Right ventricle myocardium superior (tissue), 1 donor: ENCODE measurements at regions not wholly inside any gene's neighbourhood (a gene's known extent, or its start where the extent isn't known, plus 50 kb on each side); places are given as distances from the start of the nearest gene placed in this dataset.
A peak's percentile ranks its signal among the peaks of the same experiment; 100 is the strongest.
"Not testable (repeated sequence)": the region's sequence is repeated elsewhere in the genome, so short reads cannot be mapped to it uniquely, and the experiment has no call there.

ENCODE experiments used
- ATAC-seq: fragments of 200-7000 bp; cut with Tn5 transposase; one replicate; pipeline ENCODE4 v1.9.1; 2020; ENCODE audit warnings: mild to moderate bottlenecking; ENCODE audit not compliant: poor library complexity
- DNase-seq: peaks from one replicate; pipeline ENCODE4 v3.0.0-alpha.2; 2020
- intact Hi-C: fragments of 100-400 bp; cut with DNase I; formaldehyde crosslinking; loops from one replicate; pipeline ENCODE4 v1.11.2; 2022
- donor health status: DM: no; HTN: yes; CAD: no; lungs with severe emphysema.

DNA sequence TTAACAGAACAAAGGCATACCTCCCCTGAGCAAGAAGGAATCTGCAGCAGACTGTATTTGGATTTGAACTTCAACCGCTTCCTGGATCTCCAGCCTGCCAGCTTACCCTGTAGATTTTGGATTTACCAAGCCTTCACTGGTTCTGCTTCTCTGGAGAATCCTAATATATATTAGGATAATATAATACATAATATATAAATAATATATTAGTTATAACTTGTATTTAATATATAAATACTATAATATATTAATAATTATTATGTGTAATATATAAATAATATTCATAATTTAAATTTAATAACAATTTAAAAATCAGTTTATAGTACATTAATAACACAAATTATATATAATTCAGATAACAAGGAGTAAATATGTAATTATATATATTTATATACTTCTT is 121.4 kb downstream of the COX18 start:
- ATAC-seq: no peak
- DNase-seq: no peak
- intact Hi-C loops: no loop called here

DNA sequence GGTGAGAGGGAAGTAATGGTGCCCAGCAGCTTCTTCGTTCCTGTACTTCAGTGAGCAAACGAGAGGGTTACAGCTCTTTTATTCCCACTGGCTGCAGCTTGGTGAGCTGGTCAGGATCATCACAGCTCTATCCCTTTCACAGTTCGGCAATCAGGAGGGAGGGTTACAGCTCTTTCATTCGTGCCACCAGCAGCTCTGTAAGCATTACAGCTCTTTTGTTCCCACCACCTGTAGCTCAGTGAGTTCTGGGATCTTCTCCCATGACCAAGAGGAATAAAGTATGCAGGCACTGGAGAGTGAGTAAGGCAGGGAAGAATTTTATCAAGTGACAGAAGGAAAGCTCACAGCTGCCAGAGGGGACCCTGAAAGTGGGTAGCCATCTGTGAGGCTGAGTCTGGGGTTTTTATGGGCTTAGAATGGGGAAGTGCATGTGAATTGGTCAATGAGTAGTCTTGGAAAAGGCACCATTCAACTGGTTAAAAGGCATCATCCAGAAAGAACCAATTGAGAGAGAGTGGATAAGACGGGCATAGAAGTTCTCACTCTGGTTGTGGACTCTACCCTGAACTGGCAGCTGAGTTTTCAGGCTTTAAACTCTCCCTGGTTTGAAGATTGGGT is 123.7 kb downstream of the COX18 start:
- ATAC-seq (no peak), DNase-seq (no peak)
- intact Hi-C loops: no loop called here

DNA sequence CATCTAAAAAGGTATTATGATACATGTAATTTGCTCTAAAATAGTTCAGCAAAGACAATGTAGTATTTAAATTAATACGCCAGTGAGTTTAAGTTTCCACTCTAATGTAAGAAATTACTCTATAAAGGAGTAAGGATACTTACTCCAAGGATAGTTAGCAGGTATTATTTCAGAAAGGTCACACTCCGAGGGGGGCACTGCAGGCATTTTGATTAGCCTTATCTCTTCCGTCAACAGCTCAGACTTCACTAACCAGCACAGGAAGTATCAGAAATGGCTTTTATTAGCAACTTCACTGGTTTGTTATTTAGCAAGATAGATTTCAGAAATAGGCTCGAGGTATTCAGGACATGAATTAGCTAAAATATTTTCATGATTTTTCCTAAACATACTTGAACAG is 127.0 kb downstream of the COX18 start:
- no peak for DNase-seq
- no peak for ATAC-seq
- intact Hi-C loops: no loop called here

DNA sequence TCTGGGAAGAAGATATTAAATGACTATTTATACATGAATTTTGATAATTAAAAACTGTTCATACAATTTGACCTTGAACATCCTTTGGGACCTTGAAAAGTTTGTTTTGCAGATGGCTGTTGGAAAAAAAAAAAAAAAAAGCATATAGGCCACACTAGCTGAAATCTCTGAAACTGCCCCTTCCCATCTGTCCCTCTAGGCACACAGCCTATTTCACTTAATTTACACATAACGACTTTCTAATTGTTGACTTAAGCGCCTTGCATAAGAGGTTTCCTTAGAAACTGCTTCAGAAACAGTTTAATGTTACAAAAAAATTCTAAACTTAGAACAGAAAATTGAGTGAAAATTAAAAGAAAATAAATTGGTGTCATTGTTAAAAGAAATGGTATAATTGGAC is 131.0 kb downstream of the COX18 start:
- intact Hi-C loops: no loop called here
- DNase-seq (no peak), ATAC-seq (no peak)

DNA sequence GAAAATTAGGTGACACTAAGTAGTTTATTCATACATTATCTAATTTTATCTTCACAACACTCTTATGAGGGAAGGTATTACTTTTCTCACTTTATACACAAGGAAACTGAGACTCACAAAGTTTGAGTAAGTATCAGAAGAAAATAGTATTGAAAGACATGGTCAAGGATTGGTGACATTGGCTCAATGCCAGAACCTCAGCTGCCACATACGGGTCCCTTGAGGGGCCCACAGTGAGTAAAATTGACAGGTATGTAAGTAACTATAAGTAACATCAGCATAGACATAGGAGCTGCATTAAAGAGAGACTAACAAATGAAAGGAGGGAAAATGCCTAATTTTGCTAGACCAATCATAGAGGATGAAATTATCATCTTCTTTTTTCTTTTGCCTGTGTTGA is 134.1 kb downstream of the COX18 start:
- DNase-seq (no peak), ATAC-seq (no peak)
- intact Hi-C loops: no loop called here

DNA sequence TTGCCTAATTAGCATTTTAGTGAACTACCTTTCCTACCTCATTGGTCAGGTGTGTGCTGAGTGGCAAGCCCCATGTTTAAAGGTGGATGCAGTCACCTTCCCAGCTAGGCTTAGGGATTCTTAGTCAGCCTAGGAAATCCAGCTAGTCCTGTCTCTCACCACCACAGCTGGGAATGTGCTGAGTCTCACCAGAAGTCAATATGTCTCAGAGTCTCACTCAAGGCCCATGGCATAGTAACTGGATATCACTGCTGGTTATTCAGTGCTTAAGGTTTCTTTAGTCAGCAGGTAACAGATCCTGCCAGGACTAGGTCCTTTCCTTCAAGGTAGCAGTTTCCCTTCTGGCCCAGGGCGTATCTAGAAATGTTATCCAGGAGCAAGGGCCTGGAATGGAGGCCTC is 136.5 kb downstream of the COX18 start:
- no peak for DNase-seq
- intact Hi-C loops: no loop called here
- no peak for ATAC-seq

DNA sequence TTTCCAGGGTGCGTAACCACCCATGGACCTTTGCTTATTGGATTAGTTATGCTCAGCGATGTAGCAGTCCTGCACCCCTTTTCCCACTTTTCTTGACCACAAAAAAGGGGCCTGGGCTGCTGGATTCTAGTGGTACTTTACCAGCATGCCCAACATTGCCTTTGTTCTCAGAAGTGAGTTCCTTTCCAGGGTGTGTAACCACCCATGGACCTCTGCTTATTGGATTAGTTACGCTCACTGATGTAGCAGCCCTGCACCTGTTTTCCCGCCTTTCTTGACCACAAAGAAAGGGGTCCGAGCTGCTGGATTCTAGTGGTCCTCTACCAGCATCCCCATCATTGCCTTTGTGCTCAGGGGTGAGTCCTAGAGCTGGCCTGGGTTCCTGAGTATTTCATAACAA is 138.2 kb downstream of the COX18 start:
- DNase-seq (no peak), ATAC-seq (no peak)
- intact Hi-C loops: no loop called here

DNA sequence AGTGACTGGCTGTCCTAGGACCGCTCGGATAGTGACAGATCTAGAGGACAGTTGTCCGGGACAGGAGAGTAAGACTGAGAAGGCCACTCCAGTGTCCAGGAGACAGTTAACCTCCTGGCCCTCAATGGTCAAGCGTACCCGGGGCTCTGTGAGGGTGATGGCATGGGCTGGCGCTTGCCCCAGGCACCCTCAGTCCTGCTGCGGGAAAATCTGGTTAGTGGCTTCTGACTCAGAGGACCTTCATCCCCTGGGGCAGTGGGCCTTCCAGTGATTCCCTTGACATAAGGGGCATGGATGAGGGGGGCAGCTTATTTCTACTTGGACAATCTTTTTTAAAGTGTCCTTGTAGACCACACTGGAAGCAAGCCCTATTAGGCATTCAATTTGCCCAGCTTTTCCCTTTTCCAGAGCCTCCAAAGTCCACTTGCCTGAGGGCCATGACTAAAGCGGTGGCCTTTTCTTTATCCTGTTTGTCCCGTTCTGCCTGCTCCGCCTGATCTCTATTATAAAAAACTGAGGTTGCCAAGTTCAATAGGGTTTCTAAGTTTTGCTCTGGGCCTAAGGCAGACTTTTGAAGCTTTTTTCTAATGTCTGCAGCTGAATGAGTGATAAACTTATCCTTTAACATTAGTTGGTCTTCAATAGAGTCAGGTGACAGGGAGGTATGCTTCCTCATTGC is 139.8 kb downstream of the COX18 start:
- DNase-seq, intact Hi-C loops, ATAC-seq: not testable (repeated sequence)

DNA sequence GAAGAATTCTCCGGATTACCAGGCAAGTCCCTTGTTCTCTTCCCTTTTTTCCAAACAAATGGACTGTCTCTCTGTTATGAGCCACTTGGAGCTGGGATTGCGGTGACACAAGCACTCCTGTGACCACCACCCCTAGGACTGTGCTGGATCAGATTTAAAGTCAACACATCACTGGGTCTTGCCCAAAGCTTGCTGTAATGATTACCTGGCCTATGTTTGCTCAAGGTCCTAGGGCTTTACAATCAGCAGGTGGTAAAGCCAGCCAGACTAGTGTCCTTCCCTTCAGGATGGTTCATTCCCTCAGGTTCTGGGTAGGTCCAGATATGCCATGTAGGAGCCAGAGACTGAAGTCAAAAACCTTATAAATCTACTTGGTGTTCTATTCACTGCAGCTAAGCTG is 144.7 kb downstream of the COX18 start:
- ATAC-seq (no peak), DNase-seq (no peak)
- intact Hi-C loops: no loop called here

DNA sequence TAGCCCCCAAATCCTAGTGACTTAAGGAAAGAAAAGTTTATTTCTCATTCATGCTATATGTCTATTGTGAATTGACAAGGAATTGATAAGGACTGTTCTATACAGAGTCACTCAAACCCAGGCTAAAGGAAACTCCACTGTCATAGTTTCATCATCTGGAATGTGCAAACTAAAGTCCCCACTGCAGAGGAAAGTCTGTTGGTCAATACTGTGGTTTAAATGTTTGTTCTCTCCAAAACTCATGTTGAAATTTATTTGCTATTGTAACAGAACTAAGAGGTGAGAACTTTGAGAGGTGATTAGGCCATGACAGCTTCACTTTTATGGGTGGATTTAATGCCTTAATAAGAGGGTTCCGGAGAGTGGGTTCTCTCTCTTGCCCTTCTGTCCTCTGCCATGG is 149.6 kb downstream of the COX18 start:
- intact Hi-C loops: no loop called here
- no peak for ATAC-seq
- DNase-seq: no peak

DNA sequence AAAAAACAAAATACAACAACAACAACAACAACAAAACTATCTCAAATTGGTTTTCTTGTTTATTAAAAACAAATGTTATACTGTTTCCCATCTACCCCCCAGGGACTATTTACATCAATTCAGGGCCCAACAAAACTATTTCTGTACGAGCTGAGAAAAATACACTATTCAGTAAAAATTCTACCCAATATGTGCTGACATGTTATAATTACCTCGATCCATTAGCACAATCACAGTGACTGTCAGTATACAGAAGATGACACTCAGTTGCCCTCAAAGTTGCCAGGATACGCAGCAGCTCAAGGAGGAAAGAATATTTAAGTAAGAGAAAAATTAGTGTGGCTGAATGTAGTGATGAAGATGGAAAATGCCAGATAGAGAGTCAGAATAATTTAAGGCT is 150.1 kb downstream of the COX18 start:
- DNase-seq (no peak), ATAC-seq (no peak)
- intact Hi-C loops: no loop called here

DNA sequence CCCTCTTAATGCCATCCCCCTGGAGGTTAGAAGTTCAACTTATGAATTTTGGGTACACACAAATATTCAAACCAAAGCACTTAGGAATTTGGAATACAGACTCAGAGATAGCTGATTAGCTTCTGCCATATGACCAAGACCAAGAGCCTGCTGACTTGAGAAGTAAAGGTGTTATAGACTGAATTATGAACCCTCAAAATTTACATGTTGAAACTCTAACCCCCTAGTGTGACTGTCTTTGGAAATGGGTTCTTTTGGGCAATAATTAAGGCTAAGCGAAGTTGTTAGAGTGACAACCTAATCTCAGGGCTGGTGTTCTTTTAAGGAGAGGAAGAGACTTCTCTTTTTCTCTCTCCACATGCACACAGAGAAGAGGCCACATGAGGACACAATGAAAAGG is 151.2 kb downstream of the COX18 start:
- intact Hi-C loops: no loop called here

DNA sequence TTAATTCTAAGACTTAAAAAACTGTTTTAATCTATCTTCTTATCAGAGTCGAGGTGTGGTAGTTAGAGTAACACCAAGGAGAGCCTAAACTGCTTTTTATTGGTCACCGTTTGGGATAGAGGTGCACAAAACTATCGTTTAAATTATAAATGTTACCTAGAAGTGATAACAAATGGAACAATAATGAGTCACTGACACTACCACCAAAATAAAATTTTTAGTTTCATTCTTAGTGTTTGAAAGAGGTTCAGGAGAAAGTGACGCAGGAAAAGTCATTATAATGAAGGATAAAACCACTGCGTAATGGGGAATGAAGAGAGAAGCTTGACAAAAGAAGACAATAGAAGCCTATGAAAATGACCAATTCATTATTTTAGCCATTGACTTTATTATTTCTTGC is 158.2 kb downstream of the COX18 start:
- no peak for DNase-seq
- intact Hi-C loops: no loop called here
- no peak for ATAC-seq

More for the DNA sequence above, 151.2 kb downstream of the COX18 start:
- no peak for DNase-seq
- no peak for ATAC-seq

DNA sequence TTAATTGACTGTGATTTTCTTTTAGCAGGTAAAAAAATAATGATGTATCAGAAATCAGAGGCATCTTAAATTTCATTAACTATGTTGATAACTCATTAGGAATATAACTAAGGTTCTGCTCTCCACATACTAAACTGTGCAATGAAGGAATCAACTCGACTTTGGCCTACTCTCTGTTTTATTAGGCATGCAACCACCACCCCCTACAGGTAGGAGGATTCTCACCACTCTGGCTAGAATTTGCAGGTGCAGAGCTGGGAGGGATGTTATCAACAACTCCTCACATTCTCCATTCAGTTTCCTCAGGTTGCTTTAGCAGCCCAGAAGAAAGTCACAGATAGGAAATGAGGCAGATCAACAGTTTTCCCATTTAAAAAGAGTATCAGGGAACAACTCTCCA is 160.1 kb downstream of the COX18 start:
- intact Hi-C loops: no loop called here
- ATAC-seq: no peak
- DNase-seq: no peak

DNA sequence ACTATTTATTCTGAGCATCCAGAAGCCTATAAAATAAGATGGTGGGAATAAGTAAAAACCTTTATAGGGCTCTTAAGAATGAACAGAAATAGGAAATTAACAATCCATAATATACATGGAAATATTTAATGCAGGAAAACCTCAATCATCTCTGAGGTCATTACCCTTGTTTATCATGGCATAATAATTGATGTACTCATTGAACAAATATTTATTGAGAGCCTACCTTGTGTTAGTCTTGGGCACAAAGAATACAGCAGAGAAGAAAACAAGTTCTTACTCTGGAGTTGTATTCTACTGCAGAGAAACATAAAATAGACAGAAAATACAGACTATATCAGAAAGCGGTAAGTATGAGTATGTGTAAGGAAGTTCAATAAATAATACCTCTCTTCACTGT is 167.2 kb downstream of the COX18 start:
- intact Hi-C loops: no loop called here
- no peak for DNase-seq

DNA sequence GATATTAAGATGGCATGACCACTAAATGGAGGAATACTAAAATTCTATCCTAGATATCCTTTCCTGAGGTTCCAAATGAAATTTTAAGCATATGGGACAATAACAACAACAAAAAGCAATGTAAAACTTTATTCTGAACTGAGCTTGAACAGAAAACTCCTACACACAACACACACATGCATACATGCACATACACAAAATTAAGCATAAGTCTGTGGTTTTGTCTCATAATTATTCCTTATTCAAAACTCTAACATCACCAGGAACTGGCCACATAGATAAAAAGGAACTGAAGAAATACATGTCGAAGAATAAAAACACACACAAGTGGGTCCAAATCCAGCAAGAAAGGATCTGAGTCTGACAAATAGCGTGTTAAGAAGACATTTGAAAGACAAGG is 168.0 kb downstream of the COX18 start:
- ATAC-seq: no peak
- intact Hi-C loops: no loop called here

More for the DNA sequence above, 167.2 kb downstream of the COX18 start:
- no peak for ATAC-seq

DNA sequence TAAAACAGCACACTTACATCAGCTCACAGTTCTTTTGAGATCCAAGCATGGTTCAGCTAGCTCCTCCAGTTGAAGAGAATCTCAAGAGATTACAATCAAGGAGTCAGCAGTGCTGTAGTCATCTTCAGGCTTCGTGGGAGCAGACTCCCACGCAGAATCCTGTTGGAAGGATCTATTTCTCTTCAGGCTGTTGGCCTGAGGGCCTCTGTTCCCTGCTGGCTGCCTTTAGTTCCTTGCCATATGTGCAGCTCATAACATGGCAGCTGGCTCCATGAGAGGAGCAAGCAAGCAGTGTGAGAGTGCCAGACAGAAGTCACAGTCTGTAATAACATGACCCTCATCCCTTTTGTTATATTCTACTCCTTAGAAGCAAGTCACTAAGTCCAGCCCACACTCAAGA is 168.6 kb downstream of the COX18 start:
- intact Hi-C loops: no loop called here
- DNase-seq (no peak), ATAC-seq (no peak)

More for the DNA sequence above, 168.0 kb downstream of the COX18 start:
- no peak for DNase-seq

DNA sequence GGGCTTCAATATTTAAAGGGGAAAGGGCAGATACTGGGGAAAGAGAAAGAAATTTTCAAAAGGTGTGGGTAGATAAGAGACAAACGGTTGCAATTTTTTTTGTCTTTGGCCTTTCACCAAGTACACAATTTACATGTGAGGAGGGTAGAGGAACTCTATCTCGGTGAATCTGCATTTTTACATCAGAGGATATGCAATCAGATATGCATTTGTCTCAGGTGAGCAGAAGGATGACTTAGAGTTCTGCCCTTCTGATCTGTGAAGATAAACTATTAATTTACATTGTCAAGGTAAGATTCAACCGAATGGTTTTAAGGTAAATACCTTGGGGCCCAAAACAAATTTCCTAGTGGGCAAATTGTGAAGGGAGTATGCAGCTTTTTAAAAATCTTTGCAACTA is 169.9 kb downstream of the COX18 start:
- DNase-seq: no peak
- intact Hi-C loops: no loop called here
- no peak for ATAC-seq

DNA sequence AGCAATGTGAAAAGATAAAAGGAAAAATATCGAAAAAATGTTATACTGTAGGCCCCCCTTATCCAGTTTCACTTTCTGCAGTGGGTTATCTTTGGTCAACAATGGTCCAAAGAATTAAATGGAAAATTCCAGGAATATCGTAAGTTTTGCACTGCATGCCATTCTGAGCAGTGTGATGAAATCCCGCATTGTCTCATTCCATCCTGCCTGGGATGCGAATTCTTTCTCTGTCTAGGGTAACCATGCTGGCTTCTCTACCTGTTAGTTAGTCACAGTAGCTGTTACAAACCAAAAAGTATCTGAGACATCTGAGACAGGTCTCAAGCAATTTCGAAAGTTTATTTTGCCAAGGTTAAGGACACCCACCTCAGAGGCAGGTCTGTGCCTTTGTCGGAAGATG is 170.3 kb downstream of the COX18 start:
- intact Hi-C loops: no loop called here
- ATAC-seq (no peak), DNase-seq (no peak)

DNA sequence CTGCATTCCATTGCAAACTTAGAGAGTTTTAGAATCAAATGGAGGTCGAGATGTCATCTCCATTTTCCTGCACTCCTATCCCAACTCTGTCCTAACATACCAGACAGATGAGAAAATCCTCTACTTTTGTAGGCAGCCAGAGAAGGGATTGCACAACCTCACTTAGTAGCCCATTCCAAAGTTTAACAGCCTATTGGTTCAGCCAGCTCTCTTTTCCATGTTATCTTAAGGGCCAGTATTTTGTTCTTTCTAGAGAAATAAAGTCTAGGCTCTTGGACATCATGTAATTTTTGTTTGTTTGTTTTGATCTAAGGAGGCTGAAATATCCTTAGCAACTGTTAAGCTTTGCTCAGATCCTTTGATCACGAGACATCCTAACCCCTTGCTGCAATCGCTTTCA is 173.0 kb downstream of the COX18 start:
- ATAC-seq: peak; percentile 96
- intact Hi-C loops: no loop called here
- DNase-seq: no peak

DNA sequence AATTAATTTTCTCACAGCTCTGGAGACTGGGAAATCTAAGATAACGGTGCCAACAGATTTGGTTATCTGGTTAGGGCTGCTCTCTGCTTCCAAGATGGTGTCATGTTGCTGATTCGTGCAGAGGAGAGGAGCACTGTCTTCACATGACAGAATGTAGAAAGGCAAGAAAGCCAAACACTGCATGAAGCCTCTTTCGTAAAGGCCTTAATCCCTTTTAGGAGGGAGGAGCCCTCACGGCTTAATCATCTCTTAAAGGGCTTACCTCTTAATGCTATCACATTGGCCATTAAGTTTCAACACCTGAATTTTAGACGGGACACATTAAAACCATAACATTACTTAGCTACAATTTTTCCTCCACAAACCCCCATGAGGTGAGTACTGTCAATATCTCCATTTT is 174.1 kb downstream of the COX18 start:
- no peak for ATAC-seq
- DNase-seq: no peak
- intact Hi-C loops: no loop called here
